HG03558 (cell line): ENCODE measurements at regions not wholly inside any gene's neighbourhood (a gene's known extent, or its start where the extent isn't known, plus 50 kb on each side); places are given as distances from the start of the nearest gene placed in this dataset.

Experiments
- ATAC-seq: cut with Tn5 transposase; IDR thresholded peaks from one replicate; pipeline ENCODE4 v1.9.1; 2021; ENCODE audit warnings: moderate number of reproducible peaks; ENCODE audit not compliant: unreplicated experiment; ENCODE audit errors: extremely low read depth

GRCh38 chr2:8028436-8028835, 653.4 kb upstream of the ID2 start:
- no peak for ATAC-seq

GRCh38 chr2:8028981-8029380, 652.9 kb upstream of the ID2 start:
- ATAC-seq = no peak

- ATAC-seq = no peak
Measured at GRCh38 chr2:8030573-8031303, 651.1 kb upstream of the ID2 start.

GRCh38 chr2:8031370-8031769, 650.5 kb upstream of the ID2 start:
- ATAC-seq = no peak

- ATAC-seq = no peak
Measured at GRCh38 chr2:8033546-8034096, 648.2 kb upstream of the ID2 start.

GRCh38 chr2:8036366-8036765, 645.5 kb upstream of the ID2 start:
- ATAC-seq = no peak

- no peak for ATAC-seq
Measured at GRCh38 chr2:8039732-8040131, 642.1 kb upstream of the ID2 start.

- no peak for ATAC-seq
Measured at GRCh38 chr2:8043295-8043694, 638.6 kb upstream of the ID2 start.

GRCh38 chr2:8044046-8044594, 637.7 kb upstream of the ID2 start:
- no peak for ATAC-seq

- ATAC-seq = no peak
Measured at GRCh38 chr2:8045081-8045614, 636.7 kb upstream of the ID2 start.

GRCh38 chr2:8046849-8047248, 635.0 kb upstream of the ID2 start:
- ATAC-seq = no peak

GRCh38 chr2:8049176-8049575, 632.7 kb upstream of the ID2 start:
- ATAC-seq = no peak

GRCh38 chr2:8049851-8050571, 631.8 kb upstream of the ID2 start:
- ATAC-seq = peak; percentile 78

GRCh38 chr2:8053216-8053615, 628.6 kb upstream of the ID2 start:
- ATAC-seq = no peak

- no peak for ATAC-seq
Measured at GRCh38 chr2:8054070-8054469, 627.8 kb upstream of the ID2 start.

- no peak for ATAC-seq
Measured at GRCh38 chr2:8058652-8059051, 623.2 kb upstream of the ID2 start.

- ATAC-seq = no peak
Measured at GRCh38 chr2:8059255-8059654, 622.6 kb upstream of the ID2 start.

- no peak for ATAC-seq
Measured at GRCh38 chr2:8059794-8060193, 622.1 kb upstream of the ID2 start.

GRCh38 chr2:8061219-8061618, 620.6 kb upstream of the ID2 start:
- ATAC-seq = no peak

GRCh38 chr2:8064603-8065002, 617.3 kb upstream of the ID2 start:
- no peak for ATAC-seq

GRCh38 chr2:8065191-8065590, 616.7 kb upstream of the ID2 start:
- no peak for ATAC-seq
